GM21786 (cell line): ENCODE measurements at regions not wholly inside any gene's neighbourhood (a gene's known extent, or its start where the extent isn't known, plus 50 kb on each side); places are given as distances from the start of the nearest gene placed in this dataset.

Source experiments
- ATAC-seq: cut with Tn5 transposase; IDR thresholded peaks from one replicate; pipeline ENCODE4 v1.9.1; 2021; ENCODE audit not compliant: unreplicated experiment

GRCh38 chrX:116605576-116605975 is 142.8 kb upstream of the CT83 start:
- no peak for ATAC-seq

- ATAC-seq: no peak
Observed at GRCh38 chrX:116596010-116596409, 133.2 kb upstream of the CT83 start.
